NB4 (cell line): ENCODE measurements at regions not wholly inside any gene's neighbourhood (a gene's known extent, or its start where the extent isn't known, plus 50 kb on each side); places are given as distances from the start of the nearest gene placed in this dataset.

Experiments
- DNase-seq: peaks from one replicate; pipeline ENCODE4 v3.0.0; 2010; ENCODE audit warnings: low read depth
- H3K4me3 ChIP-seq: one replicate; pipeline ENCODE4 v1.5.1; 2011; ENCODE audit warnings: mild to moderate bottlenecking, low read depth, low read length, moderate library complexity
- CTCF ChIP-seq: IDR thresholded peaks from one replicate; pipeline ENCODE4 v1.5.1; 2012; ENCODE audit warnings: low read depth, low read length
- MAX ChIP-seq: IDR thresholded peaks from 2 replicates; pipeline ENCODE4 v1.6.1; 2011; ENCODE audit warnings: low read depth, low read length
- MYC ChIP-seq: IDR thresholded peaks from 2 replicates; pipeline ENCODE4 v1.6.1; 2011; ENCODE audit warnings: low read depth, low read length
- POLR2A ChIP-seq: IDR thresholded peaks from 2 replicates; pipeline ENCODE4 v1.6.1; 2011; ENCODE audit warnings: mild to moderate bottlenecking; ENCODE audit not compliant: insufficient read length; ENCODE audit errors: extremely low read depth

- no peak overlapping the region for H3K4me3 ChIP-seq
- no peak for DNase-seq
- no peak for TF ChIP-seq MAX
- TF ChIP-seq POLR2A = no peak
- TF ChIP-seq MYC = no peak
- TF ChIP-seq CTCF = no peak
These were observed 126.1 kb downstream of the FAT4 start for GRCh38 chr4:125440814-125441213.

- TF ChIP-seq POLR2A (no peak), MYC (no peak), CTCF (no peak), MAX (no peak)
- no peak for DNase-seq
- H3K4me3 ChIP-seq = no peak overlapping the region
These were observed 129.4 kb downstream of the FAT4 start for GRCh38 chr4:125444166-125444565.

GRCh38 chr4:125445525-125445924 is 130.8 kb downstream of the FAT4 start:
- no peak for TF ChIP-seq CTCF
- TF ChIP-seq MAX = no peak
- TF ChIP-seq POLR2A = no peak
- TF ChIP-seq MYC = no peak
- DNase-seq = no peak
- no peak overlapping the region for H3K4me3 ChIP-seq

- H3K4me3 ChIP-seq = no peak overlapping the region
- no peak for DNase-seq
- no peak for TF ChIP-seq MAX
- TF ChIP-seq POLR2A = no peak
- TF ChIP-seq CTCF = no peak
- TF ChIP-seq MYC = no peak
These were observed 133.0 kb downstream of the FAT4 start for GRCh38 chr4:125447551-125448290.

- no peak for DNase-seq
- no peak overlapping the region for H3K4me3 ChIP-seq
- no peak for TF ChIP-seq POLR2A
- TF ChIP-seq MYC = no peak
- TF ChIP-seq CTCF = no peak
- TF ChIP-seq MAX = no peak
These were observed 141.3 kb downstream of the FAT4 start for GRCh38 chr4:125456075-125456474.

GRCh38 chr4:125459531-125459930 is 144.8 kb downstream of the FAT4 start:
- TF ChIP-seq POLR2A (no peak), MAX (no peak), CTCF (no peak), MYC (no peak)
- no peak for DNase-seq

More at GRCh38 chr4:125459531-125459930, 144.8 kb downstream of the FAT4 start:
- H3K4me3 ChIP-seq = no peak overlapping the region
